ENCODE measurements at regions not wholly inside any gene's neighbourhood (a gene's known extent, or its start where the extent isn't known, plus 50 kb on each side); places are given as distances from the start of the nearest gene placed in this dataset.
"Not testable (repeated sequence)": the region's sequence is repeated elsewhere in the genome, so short reads cannot be mapped to it uniquely, and the experiment has no call there.

- Histone ChIP-seq H3K36me3 (ENCODE audit: control insufficient read depth, low read depth, low read length) (no peaks in the 10 kb centered on the region), H3K4me1 (ENCODE audit: control insufficient read depth, low read depth, low read length) (peaks cover 26% of the 10 kb centered on the region), H3K9me3 (ENCODE audit: control insufficient read depth, low read depth, low read length) (no peaks in the 10 kb centered on the region), H3K27me3 (ENCODE audit: control insufficient read depth, insufficient read depth, low read length) (no peaks in the 10 kb centered on the region), H3K9ac (ENCODE audit: low read length) (no peak overlapping the region), H3K4me3 (ENCODE audit: low read length) (no peak overlapping the region), H3K27ac (ENCODE audit: low read length) (no peak overlapping the region)
Measured at GRCh38 chr1:60942896-60943638, 139.3 kb upstream of the NFIA start.

- H3K4me3 ChIP-seq (ENCODE audit: low read length) = no peak overlapping the region
- no peaks in the 10 kb centered on the region for H3K9me3 ChIP-seq (ENCODE audit: control insufficient read depth, low read depth, low read length)
- H3K27me3 ChIP-seq (ENCODE audit: control insufficient read depth, insufficient read depth, low read length) = no peaks in the 10 kb centered on the region
- H3K9ac ChIP-seq (ENCODE audit: low read length) = no peak overlapping the region
- no peak overlapping the region for H3K27ac ChIP-seq (ENCODE audit: low read length)
- H3K4me1 ChIP-seq (ENCODE audit: control insufficient read depth, low read depth, low read length) = peaks cover 26% of the 10 kb centered on the region
- H3K36me3 ChIP-seq (ENCODE audit: control insufficient read depth, low read depth, low read length) = no peaks in the 10 kb centered on the region
Measured at GRCh38 chr1:60942291-60942690, 140.1 kb upstream of the NFIA start.

- H3K36me3 ChIP-seq (ENCODE audit: control insufficient read depth, low read depth, low read length); H3K9ac ChIP-seq (ENCODE audit: low read length); H3K27me3 ChIP-seq (ENCODE audit: control insufficient read depth, insufficient read depth, low read length); H3K4me3 ChIP-seq (ENCODE audit: low read length); H3K27ac ChIP-seq (ENCODE audit: low read length); H3K9me3 ChIP-seq (ENCODE audit: control insufficient read depth, low read depth, low read length): not testable (repeated sequence)
- H3K4me1 ChIP-seq (ENCODE audit: control insufficient read depth, low read depth, low read length) = peaks cover 31% of the 10 kb centered on the region
Measured at GRCh38 chr1:60940685-60941084, 141.7 kb upstream of the NFIA start.

GRCh38 chr1:60937720-60938119 is 144.6 kb upstream of the NFIA start:
- no peaks in the 10 kb centered on the region for H3K36me3 ChIP-seq (ENCODE audit: control insufficient read depth, low read depth, low read length)
- no peak overlapping the region for H3K9ac ChIP-seq (ENCODE audit: low read length)
- no peaks in the 10 kb centered on the region for H3K9me3 ChIP-seq (ENCODE audit: control insufficient read depth, low read depth, low read length)
- peaks cover 22% of the 10 kb centered on the region for H3K4me1 ChIP-seq (ENCODE audit: control insufficient read depth, low read depth, low read length)
- no peaks in the 10 kb centered on the region for H3K27me3 ChIP-seq (ENCODE audit: control insufficient read depth, insufficient read depth, low read length)
- no peak overlapping the region for H3K27ac ChIP-seq (ENCODE audit: low read length)
- H3K4me3 ChIP-seq (ENCODE audit: low read length) = no peak overlapping the region

GRCh38 chr1:60936591-60937342 is 145.6 kb upstream of the NFIA start:
- H3K9ac ChIP-seq (ENCODE audit: low read length) = no peak overlapping the region
- no peak overlapping the region for H3K4me3 ChIP-seq (ENCODE audit: low read length)
- no peaks in the 10 kb centered on the region for H3K36me3 ChIP-seq (ENCODE audit: control insufficient read depth, low read depth, low read length)
- peaks cover 17% of the 10 kb centered on the region for H3K4me1 ChIP-seq (ENCODE audit: control insufficient read depth, low read depth, low read length)
- H3K27me3 ChIP-seq (ENCODE audit: control insufficient read depth, insufficient read depth, low read length) = no peaks in the 10 kb centered on the region
- no peak overlapping the region for H3K27ac ChIP-seq (ENCODE audit: low read length)
- H3K9me3 ChIP-seq (ENCODE audit: control insufficient read depth, low read depth, low read length) = no peaks in the 10 kb centered on the region

GRCh38 chr1:60936163-60936562 is 146.2 kb upstream of the NFIA start:
- Histone ChIP-seq H3K4me3 (ENCODE audit: low read length) (no peak overlapping the region), H3K4me1 (ENCODE audit: control insufficient read depth, low read depth, low read length) (peaks cover 12% of the 10 kb centered on the region), H3K9me3 (ENCODE audit: control insufficient read depth, low read depth, low read length) (no peaks in the 10 kb centered on the region), H3K27me3 (ENCODE audit: control insufficient read depth, insufficient read depth, low read length) (no peaks in the 10 kb centered on the region), H3K9ac (ENCODE audit: low read length) (no peak overlapping the region), H3K27ac (ENCODE audit: low read length) (no peak overlapping the region), H3K36me3 (ENCODE audit: control insufficient read depth, low read depth, low read length) (no peaks in the 10 kb centered on the region)

- no peaks in the 10 kb centered on the region for H3K9me3 ChIP-seq (ENCODE audit: control insufficient read depth, low read depth, low read length)
- no peak overlapping the region for H3K4me3 ChIP-seq (ENCODE audit: low read length)
- no peaks in the 10 kb centered on the region for H3K27me3 ChIP-seq (ENCODE audit: control insufficient read depth, insufficient read depth, low read length)
- peaks cover 7% of the 10 kb centered on the region for H3K4me1 ChIP-seq (ENCODE audit: control insufficient read depth, low read depth, low read length)
- no peaks in the 10 kb centered on the region for H3K36me3 ChIP-seq (ENCODE audit: control insufficient read depth, low read depth, low read length)
- no peak overlapping the region for H3K27ac ChIP-seq (ENCODE audit: low read length)
- no peak overlapping the region for H3K9ac ChIP-seq (ENCODE audit: low read length)
Measured at GRCh38 chr1:60935599-60936110, 146.7 kb upstream of the NFIA start.

GRCh38 chr1:60930130-60930529 is 152.2 kb upstream of the NFIA start:
- Histone ChIP-seq H3K9me3 (ENCODE audit: control insufficient read depth, low read depth, low read length) (no peaks in the 10 kb centered on the region), H3K4me3 (ENCODE audit: low read length) (no peak overlapping the region), H3K9ac (ENCODE audit: low read length) (no peak overlapping the region), H3K4me1 (ENCODE audit: control insufficient read depth, low read depth, low read length) (no peaks in the 10 kb centered on the region), H3K27me3 (ENCODE audit: control insufficient read depth, insufficient read depth, low read length) (no peaks in the 10 kb centered on the region), H3K36me3 (ENCODE audit: control insufficient read depth, low read depth, low read length) (no peaks in the 10 kb centered on the region), H3K27ac (ENCODE audit: low read length) (no peak overlapping the region)

- no peak overlapping the region for H3K27ac ChIP-seq (ENCODE audit: low read length)
- no peak overlapping the region for H3K9ac ChIP-seq (ENCODE audit: low read length)
- no peak overlapping the region for H3K4me3 ChIP-seq (ENCODE audit: low read length)
Measured at GRCh38 chr1:60924964-60925798, 157.2 kb upstream of the NFIA start.

GRCh38 chr1:60924165-60924564 is 158.2 kb upstream of the NFIA start:
- Histone ChIP-seq H3K36me3 (ENCODE audit: control insufficient read depth, low read depth, low read length) (no peaks in the 10 kb centered on the region), H3K4me3 (ENCODE audit: low read length) (no peak overlapping the region), H3K9ac (ENCODE audit: low read length) (no peak overlapping the region), H3K27me3 (ENCODE audit: control insufficient read depth, insufficient read depth, low read length) (no peaks in the 10 kb centered on the region), H3K4me1 (ENCODE audit: control insufficient read depth, low read depth, low read length) (peaks cover 11% of the 10 kb centered on the region), H3K27ac (ENCODE audit: low read length) (no peak overlapping the region), H3K9me3 (ENCODE audit: control insufficient read depth, low read depth, low read length) (no peaks in the 10 kb centered on the region)

More at GRCh38 chr1:60924964-60925798, 157.2 kb upstream of the NFIA start:
- Histone ChIP-seq H3K4me1 (ENCODE audit: control insufficient read depth, low read depth, low read length) (peaks cover 11% of the 10 kb centered on the region), H3K27me3 (ENCODE audit: control insufficient read depth, insufficient read depth, low read length) (no peaks in the 10 kb centered on the region), H3K36me3 (ENCODE audit: control insufficient read depth, low read depth, low read length) (no peaks in the 10 kb centered on the region), H3K9me3 (ENCODE audit: control insufficient read depth, low read depth, low read length) (no peaks in the 10 kb centered on the region)

- H3K4me3 ChIP-seq (ENCODE audit: low read length) = no peak overlapping the region
- no peaks in the 10 kb centered on the region for H3K9me3 ChIP-seq (ENCODE audit: control insufficient read depth, low read depth, low read length)
- H3K27ac ChIP-seq (ENCODE audit: low read length) = no peak overlapping the region
- H3K9ac ChIP-seq (ENCODE audit: low read length) = no peak overlapping the region
- peaks cover 11% of the 10 kb centered on the region for H3K4me1 ChIP-seq (ENCODE audit: control insufficient read depth, low read depth, low read length)
- no peaks in the 10 kb centered on the region for H3K27me3 ChIP-seq (ENCODE audit: control insufficient read depth, insufficient read depth, low read length)
- no peaks in the 10 kb centered on the region for H3K36me3 ChIP-seq (ENCODE audit: control insufficient read depth, low read depth, low read length)
Measured at GRCh38 chr1:60923389-60924087, 158.8 kb upstream of the NFIA start.
